NCI-H526 treated with DMSO at 0.1 percent for 48 hours (cell line): ENCODE measurements at regions not wholly inside any gene's neighbourhood (a gene's known extent, or its start where the extent isn't known, plus 50 kb on each side); places are given as distances from the start of the nearest gene placed in this dataset.
"Not testable (repeated sequence)": the region's sequence is repeated elsewhere in the genome, so short reads cannot be mapped to it uniquely, and the experiment has no call there.

Source experiments
- DNase-seq: peaks from one replicate; lab custom pipeline; 2025; lab: John Stamatoyannopoulos, UW

DNA sequence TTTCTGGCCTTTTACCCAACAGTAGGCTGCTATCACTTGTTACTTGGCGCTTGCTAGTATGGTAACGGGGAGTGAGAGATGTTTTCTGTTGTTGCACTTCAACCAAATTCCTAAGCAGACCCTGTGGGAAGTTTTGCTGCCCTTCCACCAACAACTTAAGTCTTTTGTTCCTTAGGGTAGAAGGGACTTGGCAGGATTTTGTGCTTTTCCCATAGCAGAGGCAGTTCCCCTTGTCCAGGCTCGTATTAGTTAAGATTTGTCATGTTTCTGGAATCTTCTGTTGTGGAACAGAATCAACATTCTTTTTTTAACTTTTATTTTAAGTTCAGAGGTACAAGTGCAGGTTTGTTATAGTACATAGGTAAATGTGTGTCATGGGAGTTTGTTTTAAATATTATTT lies 73.2 kb upstream of the SGIP1 start:
- DNase-seq = no peak

DNA sequence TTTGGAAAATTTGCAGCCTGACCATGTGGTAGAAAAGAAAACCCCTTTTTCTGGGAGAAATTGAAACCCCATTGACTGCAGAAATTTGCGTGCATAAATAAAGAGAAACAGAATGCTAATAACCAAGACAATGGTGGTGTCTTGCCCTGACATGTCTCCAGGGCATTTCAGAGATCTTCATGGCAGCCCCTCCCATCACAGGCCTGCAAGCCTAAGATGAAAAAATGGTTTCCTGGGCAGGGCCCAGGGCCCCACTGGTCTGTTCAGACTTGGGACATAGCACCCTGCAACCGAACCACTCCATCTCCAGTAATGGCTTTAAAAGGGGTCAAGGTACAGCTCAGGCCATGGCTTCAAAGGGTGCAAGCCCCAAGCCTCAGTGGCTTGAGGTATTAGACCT lies 71.6 kb upstream of the SGIP1 start:
- DNase-seq = no peak

DNA sequence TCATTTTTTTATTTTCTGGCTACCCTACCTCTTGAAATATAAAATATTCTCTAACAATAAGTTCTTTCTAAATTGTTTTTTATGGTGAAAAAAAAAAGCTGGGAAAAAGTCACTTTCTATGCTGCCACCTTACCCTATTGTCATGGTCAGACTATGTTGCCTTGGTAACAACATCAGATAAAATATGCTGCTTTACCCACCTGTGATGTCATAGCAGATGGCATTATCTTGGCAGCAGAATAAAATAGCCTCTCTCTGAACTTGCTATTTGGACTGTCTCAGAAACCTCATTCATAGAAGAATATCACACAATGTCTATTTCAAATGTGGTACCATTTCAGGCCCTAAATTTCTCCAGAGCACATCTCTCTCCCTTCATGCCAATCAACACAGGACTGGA lies 69.6 kb upstream of the SGIP1 start:
- DNase-seq = no peak

DNA sequence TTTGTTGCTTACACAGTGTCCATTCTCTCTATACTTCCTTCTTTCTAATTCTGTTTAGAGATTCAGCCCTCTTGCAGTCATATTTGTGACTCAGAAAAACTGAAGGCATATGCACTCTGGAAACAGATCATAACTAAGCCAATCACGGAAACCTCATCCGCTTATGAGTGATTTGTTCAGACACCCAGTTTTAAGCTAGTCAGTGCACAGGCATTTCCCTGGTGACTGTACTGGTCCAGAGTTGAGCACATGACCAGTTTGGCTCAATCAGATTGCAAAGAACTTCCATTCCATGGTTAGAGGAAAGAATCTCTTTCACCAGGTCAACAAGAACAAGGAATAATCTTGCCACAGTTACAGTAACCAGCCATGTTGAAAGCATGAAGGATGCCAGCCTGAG lies 69.2 kb upstream of the SGIP1 start:
- no peak for DNase-seq

DNA sequence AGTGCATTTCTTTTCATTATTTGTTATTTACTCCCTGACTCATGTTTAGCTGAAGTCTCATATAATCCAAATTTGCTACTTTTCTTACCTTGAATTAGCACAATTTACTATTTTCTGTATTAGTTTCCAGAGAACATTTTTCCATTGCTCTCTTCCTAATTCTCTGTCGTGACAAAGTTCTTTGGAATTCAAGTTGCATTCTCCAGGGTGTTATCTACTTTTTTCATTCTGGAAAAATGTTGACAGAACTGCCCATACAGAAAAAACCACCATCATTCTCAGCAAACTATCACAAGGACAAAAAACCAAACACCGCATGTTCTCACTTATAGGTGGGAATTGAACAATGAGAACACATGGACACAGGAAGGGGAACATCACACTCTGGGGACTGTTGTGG lies 67.3 kb upstream of the SGIP1 start:
- DNase-seq = not testable (repeated sequence)

DNA sequence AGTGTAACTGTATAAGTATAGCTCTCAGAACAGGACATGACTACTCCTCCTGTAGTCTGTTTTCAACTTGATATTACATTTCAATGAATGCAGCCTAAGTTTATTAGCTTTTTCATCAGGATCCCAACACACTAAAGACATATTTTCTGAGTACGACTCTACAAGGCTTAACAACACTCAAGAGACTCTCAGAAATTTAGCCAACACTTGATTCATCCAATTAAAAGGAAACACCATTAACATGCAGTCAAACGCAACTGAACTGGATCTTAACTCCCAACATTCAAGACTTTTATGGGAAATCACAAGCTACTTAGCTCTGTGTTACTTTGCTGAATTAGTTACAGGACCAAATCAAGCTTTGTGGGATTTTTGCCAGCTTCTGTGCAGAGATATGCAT lies 65.2 kb upstream of the SGIP1 start:
- DNase-seq = no peak

DNA sequence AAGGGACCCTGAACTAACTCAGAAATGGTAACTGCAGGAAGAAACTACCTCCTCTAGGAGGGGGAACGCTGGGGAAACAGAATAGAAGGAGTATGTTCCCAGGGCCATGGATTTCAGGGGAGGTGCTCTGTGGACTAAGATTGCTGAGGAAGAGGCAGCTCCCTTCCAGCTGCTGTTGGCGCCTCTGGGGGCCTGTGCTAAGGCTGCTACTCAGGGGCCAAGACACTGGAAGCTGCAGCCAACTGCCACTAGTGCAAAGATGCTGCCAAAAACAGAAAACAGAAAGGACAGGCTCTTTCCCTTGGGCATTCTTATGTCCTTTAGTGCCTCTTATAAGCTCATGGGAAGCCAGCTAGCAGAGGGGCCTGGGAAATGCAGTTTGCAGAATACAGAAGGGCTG lies 58.0 kb upstream of the SGIP1 start:
- no peak for DNase-seq

DNA sequence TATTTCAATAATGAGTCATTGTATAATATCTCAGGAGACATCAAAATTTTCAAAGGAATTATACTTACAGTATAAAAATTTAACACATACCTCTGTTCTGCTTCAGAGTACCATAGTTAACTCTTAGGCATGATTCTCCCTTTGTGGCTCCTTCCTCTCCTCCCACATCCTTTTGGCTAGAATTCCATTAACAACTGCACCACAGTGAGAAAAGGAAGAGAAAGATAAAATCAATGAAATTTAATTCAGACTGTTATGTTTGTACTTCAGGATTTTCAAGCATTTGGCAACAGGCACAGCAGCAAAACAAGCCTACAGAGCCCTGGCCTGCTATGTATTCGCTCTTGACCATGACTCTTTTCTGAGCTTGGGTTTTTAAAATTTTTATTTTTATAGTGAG lies 57.2 kb upstream of the SGIP1 start:
- DNase-seq = no peak

DNA sequence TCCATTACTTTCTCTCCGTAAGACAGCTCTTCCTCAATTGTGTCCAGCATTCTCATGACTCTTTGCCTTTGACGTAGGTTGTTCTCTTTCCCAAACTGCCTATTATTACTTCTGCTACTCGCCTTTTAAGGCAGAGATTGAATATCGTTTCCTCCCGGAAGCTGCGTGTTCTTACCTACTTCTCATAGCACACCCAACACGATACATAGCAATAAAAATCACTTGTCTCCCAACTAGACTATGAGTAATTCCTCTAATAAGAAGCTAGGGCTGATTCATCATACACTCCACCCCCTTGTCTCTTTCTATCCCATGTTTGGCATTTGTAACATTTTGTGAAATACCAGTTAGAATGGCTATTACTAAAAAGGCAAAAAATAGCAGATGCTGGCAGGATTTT lies 55.8 kb upstream of the SGIP1 start:
- no peak for DNase-seq

DNA sequence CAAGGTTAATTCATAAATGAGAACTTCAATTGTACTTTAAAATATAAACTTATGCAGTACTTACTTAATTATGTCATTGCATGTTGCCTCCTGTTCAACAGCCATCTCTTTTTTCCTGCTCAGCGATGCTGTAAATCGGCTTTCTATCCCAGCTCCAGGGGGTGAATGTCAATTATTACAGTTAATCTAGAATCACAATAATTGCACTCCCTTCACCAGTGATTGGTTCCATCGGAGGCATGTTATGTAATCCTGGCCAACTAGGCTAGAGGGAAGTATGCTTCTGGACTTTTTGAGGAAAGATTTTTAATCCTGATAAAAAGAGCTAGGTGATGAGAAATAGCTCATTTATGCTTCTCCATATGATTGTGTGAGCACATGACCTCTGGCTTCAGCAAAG lies 53.8 kb upstream of the SGIP1 start:
- no peak for DNase-seq

DNA sequence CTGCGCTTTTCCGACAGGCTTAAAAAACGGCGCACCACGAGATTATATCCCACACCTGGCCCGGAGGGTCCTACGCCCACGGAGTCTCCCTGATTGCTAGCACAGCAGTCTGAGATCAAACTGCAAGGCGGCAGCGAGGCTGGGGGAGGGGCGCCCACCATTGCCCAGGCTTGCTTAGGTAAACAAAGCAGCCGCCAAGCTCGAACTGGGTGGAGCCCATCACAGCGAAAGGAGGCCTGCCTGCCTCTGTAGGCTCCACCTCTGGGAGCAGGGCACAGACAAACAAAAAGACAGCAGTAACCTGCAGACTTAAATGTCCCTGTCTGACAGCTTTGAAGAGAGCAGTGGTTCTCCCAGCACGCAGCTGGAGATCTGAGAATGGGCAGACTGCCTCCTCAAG lies 52.7 kb upstream of the SGIP1 start:
- DNase-seq = not testable (repeated sequence)
